SK-N-MC (cell line): ENCODE measurements at regions not wholly inside any gene's neighbourhood (a gene's known extent, or its start where the extent isn't known, plus 50 kb on each side); places are given as distances from the start of the nearest gene placed in this dataset.

Source experiments
- DNase-seq: peaks from one replicate; pipeline ENCODE4 v3.0.0-alpha.2; 2011; ENCODE audit warnings: low read depth, low spot score
- H3K27ac ChIP-seq: fragments of 200-600 bp; sonication (generic); 2 replicates; pipeline ENCODE4 v1.5.1; 2016; ENCODE audit warnings: mixed run types
- H3K36me3 ChIP-seq: fragments of 200-600 bp; sonication (generic); 2 replicates; pipeline ENCODE4 v1.6.1; 2017; ENCODE audit warnings: antibody characterized with exemption, low read length, mixed read lengths; ENCODE audit not compliant: insufficient read depth
- H3K4me3 ChIP-seq: fragments of 200-600 bp; sonication (generic); 2 replicates; pipeline ENCODE4 v1.5.1; 2016
- H3K9ac ChIP-seq: fragments of 200-600 bp; sonication (generic); 2 replicates; pipeline ENCODE4 v1.8.0; 2017; ENCODE audit warnings: mixed run types, mixed read lengths; ENCODE audit not compliant: insufficient read length
- H3K9me3 ChIP-seq: fragments of 200-600 bp; sonication (generic); 2 replicates; pipeline ENCODE4 v1.6.1; 2017; ENCODE audit warnings: low read depth, mild to moderate bottlenecking, antibody characterized with exemption, low read length, moderate library complexity, mixed read lengths
- EZH2 ChIP-seq: fragments of 200-600 bp; sonication (generic); IDR thresholded peaks from one replicate; pipeline ENCODE4 v1.6.1; 2017; ENCODE audit warnings: antibody characterized with exemption
- FOXP2 ChIP-seq: optimal IDR thresholded peaks from 2 replicates; pipeline ENCODE3; 2011; ENCODE audit warnings: mild to moderate bottlenecking, moderate library complexity; ENCODE audit not compliant: insufficient read depth; ENCODE audit errors: extremely low read length, control extremely low read depth
- POLR2AphosphoS5 ChIP-seq: IDR thresholded peaks from 2 replicates; pipeline ENCODE4 v1.6.1; 2012; ENCODE audit warnings: mild to moderate bottlenecking, low read depth, low read length, borderline replicate concordance

DNA sequence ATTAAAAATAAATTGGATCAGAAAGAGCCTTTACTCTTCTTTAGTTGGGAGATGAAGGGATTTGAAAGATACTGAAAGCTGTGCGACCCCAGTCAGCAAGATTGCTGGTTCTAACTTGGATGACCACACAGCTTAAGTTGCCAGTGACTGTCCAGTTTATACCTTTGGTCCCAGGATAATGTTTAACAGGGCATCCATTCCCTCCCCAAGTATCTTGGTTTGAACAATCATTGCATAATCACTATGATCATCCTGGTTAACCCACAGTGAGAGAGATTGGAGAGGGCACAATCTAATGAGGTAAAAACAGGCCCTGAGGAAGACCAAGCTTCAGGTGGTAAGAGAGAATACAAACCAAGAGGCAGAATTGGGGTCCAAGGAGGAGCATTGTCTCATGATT, 798.3 kb downstream of the MAFB start:
- Histone ChIP-seq H3K9ac (no peak overlapping the region), H3K9me3 (no peaks in the 10 kb centered on the region; the same call in 1 of the 2 replicates), H3K27ac (no peak overlapping the region), H3K4me3 (no peak overlapping the region), H3K36me3 (no peaks in the 10 kb centered on the region)
- no peak for DNase-seq
- TF ChIP-seq FOXP2 (no peak), EZH2 (no peak)

DNA sequence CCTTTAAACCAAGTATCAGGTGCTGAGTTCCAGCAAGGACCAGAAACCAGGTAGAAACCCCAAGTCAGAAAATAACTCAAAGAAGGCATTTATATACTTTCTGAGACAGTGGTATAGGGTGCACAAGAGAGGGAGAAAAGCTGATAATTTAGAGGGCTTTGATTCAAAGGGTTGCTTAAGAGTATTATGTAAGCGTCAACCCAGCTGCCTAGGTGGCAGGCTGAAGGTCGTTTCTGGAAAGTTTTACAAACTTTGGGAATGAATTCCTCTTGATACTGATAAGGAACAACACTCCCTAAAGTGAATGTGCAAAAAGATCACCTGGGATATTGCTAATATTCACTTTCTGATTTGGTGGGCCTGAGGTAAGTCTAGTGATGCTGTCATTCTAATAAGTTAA, 800.7 kb downstream of the MAFB start:
- TF ChIP-seq POLR2AphosphoS5 = no peak
- TF ChIP-seq FOXP2 = no peak
- no peak for TF ChIP-seq EZH2
- Histone ChIP-seq H3K9ac (no peak overlapping the region), H3K27ac (no peak overlapping the region), H3K4me3 (no peak overlapping the region), H3K36me3 (no peaks in the 10 kb centered on the region), H3K9me3 (no peaks in the 10 kb centered on the region; the same call in 1 of the 2 replicates)
- no peak for DNase-seq

DNA sequence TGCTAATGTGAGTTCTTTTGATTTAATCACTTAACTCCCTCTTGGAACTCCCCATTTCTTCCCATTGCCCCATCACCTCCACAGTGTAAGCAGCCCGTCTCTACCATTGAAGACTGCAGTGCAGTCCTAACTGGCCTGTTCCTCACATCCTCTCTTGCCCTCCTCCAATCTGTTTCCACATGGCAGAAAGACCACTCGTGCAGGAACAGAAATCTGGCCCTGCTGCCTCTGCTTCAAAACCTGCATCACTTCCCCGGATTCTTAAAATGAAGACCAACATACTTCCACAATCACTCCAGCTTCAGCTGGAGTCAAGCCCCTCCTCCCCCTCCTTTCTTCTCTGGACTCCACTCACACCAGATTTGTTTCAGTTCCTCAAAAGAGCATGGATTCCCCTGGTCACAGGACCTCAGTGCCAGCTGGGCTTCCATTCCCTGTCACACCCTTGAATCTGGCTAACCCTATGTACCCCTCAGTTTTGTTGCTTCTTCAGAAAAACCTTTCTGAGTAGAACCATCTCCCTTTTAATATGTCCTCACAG, 802.3 kb downstream of the MAFB start:
- no peak overlapping the region for H3K27ac ChIP-seq
- no peaks in the 10 kb centered on the region; the same call in 1 of the 2 replicates for H3K9me3 ChIP-seq
- TF ChIP-seq EZH2 = no peak
- no peak for TF ChIP-seq POLR2AphosphoS5
- TF ChIP-seq FOXP2 = no peak
- no peak for DNase-seq
- H3K36me3 ChIP-seq = no peaks in the 10 kb centered on the region
- H3K9ac ChIP-seq = no peak overlapping the region
- no peak overlapping the region for H3K4me3 ChIP-seq

DNA sequence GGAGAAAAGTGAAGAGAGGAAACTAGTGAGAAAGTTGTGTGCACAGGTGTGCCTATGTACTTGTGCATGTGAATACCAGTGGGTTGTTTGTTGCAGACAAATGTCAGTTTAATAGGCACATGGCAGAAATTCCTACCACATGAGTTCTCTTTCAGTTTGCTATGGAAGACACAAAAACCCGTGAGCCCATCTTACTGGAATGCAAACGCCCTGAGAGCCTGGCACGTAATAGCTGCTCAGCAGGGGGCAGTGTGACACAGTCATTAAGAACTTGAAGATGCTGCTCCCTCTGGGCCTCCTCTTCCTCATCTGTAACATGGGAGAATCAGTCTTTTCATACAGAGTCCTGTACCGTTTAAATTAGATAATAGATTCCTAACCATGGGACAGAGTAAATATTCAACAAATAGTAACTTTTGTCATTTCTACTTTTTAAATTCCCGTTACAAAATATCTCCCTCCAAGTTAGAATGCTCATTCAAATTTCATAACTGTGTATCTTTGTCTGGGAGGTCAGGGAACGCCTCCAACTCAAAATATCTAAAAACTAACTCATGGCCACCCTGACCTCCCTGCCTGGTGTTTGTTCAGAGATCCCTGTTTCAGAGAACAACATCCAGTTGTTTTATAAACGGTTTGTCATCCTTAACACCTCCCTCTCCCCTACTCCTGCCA, 802.9 kb downstream of the MAFB start:
- Histone ChIP-seq H3K27ac (no peak overlapping the region), H3K9me3 (no peaks in the 10 kb centered on the region; the same call in 1 of the 2 replicates), H3K9ac (no peak overlapping the region), H3K36me3 (no peaks in the 10 kb centered on the region), H3K4me3 (no peak overlapping the region)
- no peak for TF ChIP-seq EZH2
- TF ChIP-seq POLR2AphosphoS5 = no peak
- no peak for TF ChIP-seq FOXP2
- DNase-seq = peak; percentile 63

DNA sequence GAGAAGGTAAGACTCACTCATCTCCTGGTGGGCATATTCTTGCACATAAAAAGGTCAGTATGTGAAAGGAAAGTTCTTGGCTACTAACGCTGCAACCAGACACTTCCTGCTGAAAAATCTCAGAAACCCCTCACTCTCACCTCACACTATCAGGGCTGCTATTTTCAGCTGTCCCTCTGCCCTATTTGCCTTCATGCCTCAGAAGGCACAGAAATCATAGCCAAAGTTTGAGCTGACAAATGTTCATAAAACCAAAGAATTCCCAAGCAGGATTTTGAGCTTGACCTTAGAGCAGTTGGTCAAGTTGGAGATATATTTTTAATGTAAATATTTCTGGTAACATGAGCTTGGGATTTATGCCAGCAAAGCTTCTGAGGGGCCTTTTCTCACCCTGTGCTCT, 806.2 kb downstream of the MAFB start:
- H3K4me3 ChIP-seq = no peak overlapping the region
- TF ChIP-seq FOXP2 (no peak), POLR2AphosphoS5 (no peak), EZH2 (no peak)
- no peak for DNase-seq
- no peaks in the 10 kb centered on the region for H3K36me3 ChIP-seq
- H3K9me3 ChIP-seq = no peaks in the 10 kb centered on the region; the same call in 1 of the 2 replicates
- no peak overlapping the region for H3K27ac ChIP-seq
- H3K9ac ChIP-seq = no peak overlapping the region

DNA sequence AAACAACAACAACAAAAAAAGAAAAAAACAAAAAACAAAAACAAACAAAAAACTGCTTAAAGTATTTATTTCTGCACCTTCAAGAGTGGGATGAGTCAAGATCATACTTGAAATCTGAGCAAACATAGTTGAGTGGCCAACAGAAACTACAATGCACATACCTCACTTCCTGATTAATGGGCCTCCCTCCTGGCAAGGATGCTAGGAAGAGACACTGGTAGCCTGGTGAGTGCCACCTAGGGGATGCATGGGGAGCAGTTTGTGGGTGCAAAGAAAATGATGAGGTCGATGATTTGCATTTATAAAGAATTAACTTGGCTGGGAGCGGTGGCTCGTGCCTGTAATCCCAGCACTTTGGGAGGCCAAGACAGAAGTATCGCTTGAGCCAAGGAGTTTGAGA, 808.1 kb downstream of the MAFB start:
- H3K9me3 ChIP-seq = no peaks in the 10 kb centered on the region
- H3K36me3 ChIP-seq = no peaks in the 10 kb centered on the region
- H3K9ac ChIP-seq = no peak overlapping the region
- TF ChIP-seq EZH2 (no peak), FOXP2 (no peak), POLR2AphosphoS5 (no peak)
- no peak for DNase-seq
- no peak overlapping the region for H3K4me3 ChIP-seq
- no peak overlapping the region for H3K27ac ChIP-seq

DNA sequence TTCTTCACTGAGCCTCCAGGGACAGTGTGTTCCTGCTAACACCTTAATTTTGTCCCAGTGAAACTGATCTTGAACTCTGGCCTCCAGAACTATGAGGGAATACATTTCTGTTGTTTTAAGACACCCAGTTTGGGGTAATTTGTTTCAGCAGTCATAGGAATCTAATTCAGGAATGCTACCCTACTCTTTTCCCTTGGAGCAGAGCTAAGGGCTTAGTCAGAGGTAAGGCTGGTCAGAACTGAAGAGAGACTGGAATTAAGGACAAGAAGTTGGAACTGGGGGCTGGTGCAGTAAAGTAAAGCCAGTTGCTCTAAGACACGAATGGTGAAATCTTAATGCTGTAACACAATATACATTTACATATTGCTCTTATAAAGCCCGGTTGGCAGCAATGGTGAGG, 809.7 kb downstream of the MAFB start:
- no peak overlapping the region for H3K27ac ChIP-seq
- no peak overlapping the region for H3K4me3 ChIP-seq
- H3K9ac ChIP-seq = no peak overlapping the region
- TF ChIP-seq FOXP2 = no peak
- TF ChIP-seq POLR2AphosphoS5 = no peak
- TF ChIP-seq EZH2 = no peak
- H3K9me3 ChIP-seq = no peaks in the 10 kb centered on the region
- H3K36me3 ChIP-seq = no peaks in the 10 kb centered on the region
- DNase-seq = no peak

DNA sequence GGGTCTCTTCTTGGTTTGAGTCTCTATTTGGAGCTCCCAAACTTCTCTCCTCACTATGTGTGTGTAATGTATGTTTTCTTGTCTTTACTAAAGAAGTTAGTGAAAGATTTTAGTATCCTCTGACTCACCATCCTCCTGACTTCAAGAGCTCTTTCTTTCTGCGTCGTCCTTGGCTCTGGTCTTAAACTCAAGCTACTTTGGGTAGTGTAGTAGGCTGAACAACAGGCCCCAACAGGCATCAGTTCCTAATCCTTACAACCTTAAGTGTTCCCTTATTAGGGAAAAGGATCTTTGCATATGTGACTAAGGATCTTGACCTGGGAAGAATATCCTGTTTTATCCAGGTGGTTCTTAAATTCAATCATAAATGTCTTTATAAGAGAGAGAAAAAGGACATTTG, 810.2 kb downstream of the MAFB start:
- no peak overlapping the region for H3K27ac ChIP-seq
- no peak overlapping the region for H3K4me3 ChIP-seq
- no peaks in the 10 kb centered on the region for H3K36me3 ChIP-seq
- no peak for DNase-seq
- no peaks in the 10 kb centered on the region for H3K9me3 ChIP-seq
- no peak overlapping the region for H3K9ac ChIP-seq
- TF ChIP-seq EZH2 (no peak), FOXP2 (no peak), POLR2AphosphoS5 (no peak)

DNA sequence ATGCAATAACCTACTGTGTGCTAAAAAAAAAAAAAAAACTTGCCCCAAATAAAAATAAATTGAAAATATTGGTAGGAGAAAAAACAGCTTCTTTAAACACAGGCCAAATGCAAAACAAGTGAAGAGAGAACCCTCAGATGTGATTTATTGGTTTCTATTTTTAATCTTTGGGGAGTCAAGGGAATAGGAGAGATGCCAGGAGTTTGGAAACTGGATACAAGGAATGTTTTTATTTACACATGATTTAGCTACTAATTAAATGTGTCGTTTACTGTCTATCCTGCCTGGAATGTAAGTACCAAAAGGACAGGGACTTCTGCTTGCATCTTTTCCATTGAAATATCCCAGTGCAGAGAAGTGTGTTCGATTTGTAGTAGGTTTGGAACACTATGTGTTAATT, 810.7 kb downstream of the MAFB start:
- Histone ChIP-seq H3K4me3 (no peak overlapping the region), H3K9ac (no peak overlapping the region), H3K27ac (no peak overlapping the region), H3K9me3 (no peaks in the 10 kb centered on the region), H3K36me3 (no peaks in the 10 kb centered on the region)
- no peak for DNase-seq
- TF ChIP-seq EZH2 (no peak), POLR2AphosphoS5 (no peak), FOXP2 (no peak)
